ENCODE measurements at regions not wholly inside any gene's neighbourhood (a gene's known extent, or its start where the extent isn't known, plus 50 kb on each side); places are given as distances from the start of the nearest gene placed in this dataset.
A peak's percentile ranks its signal among the peaks of the same experiment; 100 is the strongest.

- DNase-seq (ENCODE audit: low spot score): no peak
These were observed 95.5 kb upstream of the COL8A1 start for GRCh38 chr3:99542767-99543518.

- no peak for DNase-seq (ENCODE audit: low spot score)
These were observed 97.2 kb upstream of the COL8A1 start for GRCh38 chr3:99541181-99541580.

GRCh38 chr3:99537416-99537815 is 101.0 kb upstream of the COL8A1 start:
- DNase-seq (ENCODE audit: low spot score): no peak

- no peak for DNase-seq (ENCODE audit: low spot score)
These were observed 101.7 kb upstream of the COL8A1 start for GRCh38 chr3:99536555-99537314.

- DNase-seq (ENCODE audit: low spot score): no peak
These were observed 103.3 kb upstream of the COL8A1 start for GRCh38 chr3:99534951-99535704.

- DNase-seq (ENCODE audit: low spot score): peak; percentile 4
These were observed 106.1 kb upstream of the COL8A1 start for GRCh38 chr3:99532246-99532645.

- no peak for DNase-seq (ENCODE audit: low spot score)
These were observed 109.1 kb upstream of the COL8A1 start for GRCh38 chr3:99529265-99529664.

- DNase-seq (ENCODE audit: low spot score): no peak
These were observed 111.5 kb upstream of the COL8A1 start for GRCh38 chr3:99526921-99527320.

- no peak for DNase-seq (ENCODE audit: low spot score)
These were observed 113.8 kb upstream of the COL8A1 start for GRCh38 chr3:99524559-99524958.

- no peak for DNase-seq (ENCODE audit: low spot score)
These were observed 114.8 kb upstream of the COL8A1 start for GRCh38 chr3:99523431-99524127.

- no peak for DNase-seq (ENCODE audit: low spot score)
These were observed 116.2 kb upstream of the COL8A1 start for GRCh38 chr3:99522147-99522546.

- no peak for DNase-seq (ENCODE audit: low spot score)
These were observed 116.8 kb upstream of the COL8A1 start for GRCh38 chr3:99521551-99521950.

GRCh38 chr3:99520513-99520912 is 117.9 kb upstream of the COL8A1 start:
- DNase-seq (ENCODE audit: low spot score): no peak

- no peak for DNase-seq (ENCODE audit: low spot score)
These were observed 121.5 kb upstream of the COL8A1 start for GRCh38 chr3:99516936-99517335.

- DNase-seq (ENCODE audit: low spot score): no peak
These were observed 122.5 kb upstream of the COL8A1 start for GRCh38 chr3:99515891-99516290.

GRCh38 chr3:99509224-99509623 is 129.2 kb upstream of the COL8A1 start:
- DNase-seq (ENCODE audit: low spot score): no peak

- no peak for DNase-seq (ENCODE audit: low spot score)
These were observed 130.2 kb upstream of the COL8A1 start for GRCh38 chr3:99508191-99508590.

- no peak for DNase-seq (ENCODE audit: low spot score)
These were observed 132.6 kb upstream of the COL8A1 start for GRCh38 chr3:99505646-99506269.

GRCh38 chr3:99505200-99505599 is 133.2 kb upstream of the COL8A1 start:
- no peak for DNase-seq (ENCODE audit: low spot score)

GRCh38 chr3:99504258-99504657 is 134.1 kb upstream of the COL8A1 start:
- DNase-seq (ENCODE audit: low spot score): no peak

GRCh38 chr3:99503350-99503749 is 135.0 kb upstream of the COL8A1 start:
- DNase-seq (ENCODE audit: low spot score): no peak

- DNase-seq (ENCODE audit: low spot score): no peak
These were observed 135.5 kb upstream of the COL8A1 start for GRCh38 chr3:99502871-99503270.

All from hematopoietic multipotent progenitor cell treated with erythropoietin and hydrocortisone succinate and interleukin-3 and kit ligand, for 15 days (in vitro differentiated cells).